ENCODE measurements at regions not wholly inside any gene's neighbourhood (a gene's known extent, or its start where the extent isn't known, plus 50 kb on each side); places are given as distances from the start of the nearest gene placed in this dataset.
"Not testable (repeated sequence)": the region's sequence is repeated elsewhere in the genome, so short reads cannot be mapped to it uniquely, and the experiment has no call there.

- DNase-seq (ENCODE audit: low spot score) (no peak), ATAC-seq (no peak)
- H3K36me3 Mint-ChIP-seq = no peaks in the 10 kb centered on the region
These were observed 669.5 kb upstream of the GHITM start for GRCh38 chr10:83469728-83470331.

GRCh38 chr10:83476211-83476610 is 663.1 kb upstream of the GHITM start:
- Mint-ChIP-seq H3K9me3 (peaks cover 22% of the 10 kb centered on the region), H3K4me1 (ENCODE audit: low read depth in 2 of 2) (no peaks in the 10 kb centered on the region), H3K27ac (no peak overlapping the region), H3K27me3 (no peaks in the 10 kb centered on the region), H3K4me3 (no peak overlapping the region), H3K36me3 (no peaks in the 10 kb centered on the region)
- ATAC-seq (no peak), DNase-seq (ENCODE audit: low spot score) (no peak)

More at GRCh38 chr10:83469728-83470331, 669.5 kb upstream of the GHITM start:
- H3K27ac Mint-ChIP-seq = no peak overlapping the region
- H3K4me3 Mint-ChIP-seq = no peak overlapping the region
- H3K4me1 Mint-ChIP-seq (ENCODE audit: low read depth in 2 of 2) = no peaks in the 10 kb centered on the region
- no peaks in the 10 kb centered on the region for H3K27me3 Mint-ChIP-seq
- peaks cover 20% of the 10 kb centered on the region for H3K9me3 Mint-ChIP-seq

- ATAC-seq (no peak), DNase-seq (ENCODE audit: low spot score) (no peak)
- H3K9me3 Mint-ChIP-seq = peaks cover 11% of the 10 kb centered on the region
- no peaks in the 10 kb centered on the region for H3K36me3 Mint-ChIP-seq
- H3K4me1 Mint-ChIP-seq (ENCODE audit: low read depth in 2 of 2) = no peaks in the 10 kb centered on the region
- H3K27me3 Mint-ChIP-seq = no peaks in the 10 kb centered on the region
- no peak overlapping the region for H3K27ac Mint-ChIP-seq
- H3K4me3 Mint-ChIP-seq = no peak overlapping the region
These were observed 650.1 kb upstream of the GHITM start for GRCh38 chr10:83489161-83489560.

GRCh38 chr10:83492004-83492403 is 647.3 kb upstream of the GHITM start:
- DNase-seq (ENCODE audit: low spot score) = no peak
- no peak for ATAC-seq
- Mint-ChIP-seq H3K36me3 (no peaks in the 10 kb centered on the region), H3K27ac (no peak overlapping the region), H3K27me3 (no peaks in the 10 kb centered on the region), H3K4me1 (ENCODE audit: low read depth in 2 of 2) (no peaks in the 10 kb centered on the region), H3K4me3 (no peak overlapping the region), H3K9me3 (peaks cover 18% of the 10 kb centered on the region)

GRCh38 chr10:83512681-83513080 is 626.6 kb upstream of the GHITM start:
- DNase-seq (ENCODE audit: low spot score) (no peak), ATAC-seq (no peak)
- Mint-ChIP-seq H3K27ac (no peak overlapping the region), H3K4me1 (ENCODE audit: low read depth in 2 of 2) (no peaks in the 10 kb centered on the region), H3K9me3 (peaks cover 21% of the 10 kb centered on the region), H3K36me3 (no peaks in the 10 kb centered on the region), H3K27me3 (no peaks in the 10 kb centered on the region), H3K4me3 (no peak overlapping the region)

GRCh38 chr10:83515001-83515400 is 624.3 kb upstream of the GHITM start:
- no peaks in the 10 kb centered on the region for H3K27me3 Mint-ChIP-seq
- no peaks in the 10 kb centered on the region for H3K4me1 Mint-ChIP-seq (ENCODE audit: low read depth in 2 of 2)
- no peak overlapping the region for H3K27ac Mint-ChIP-seq
- no peaks in the 10 kb centered on the region for H3K36me3 Mint-ChIP-seq
- H3K9me3 Mint-ChIP-seq = peaks cover 25% of the 10 kb centered on the region
- ATAC-seq (no peak), DNase-seq (ENCODE audit: low spot score) (no peak)
- no peak overlapping the region for H3K4me3 Mint-ChIP-seq

- Mint-ChIP-seq H3K27me3 (no peaks in the 10 kb centered on the region), H3K9me3 (peaks cover 25% of the 10 kb centered on the region), H3K36me3 (no peaks in the 10 kb centered on the region), H3K27ac (no peak overlapping the region), H3K4me3 (no peak overlapping the region), H3K4me1 (ENCODE audit: low read depth in 2 of 2) (no peaks in the 10 kb centered on the region)
- ATAC-seq (no peak), DNase-seq (ENCODE audit: low spot score) (no peak)
These were observed 622.5 kb upstream of the GHITM start for GRCh38 chr10:83516788-83517187.

- H3K27ac Mint-ChIP-seq = no peak overlapping the region
- H3K27me3 Mint-ChIP-seq = no peaks in the 10 kb centered on the region
- no peaks in the 10 kb centered on the region for H3K4me1 Mint-ChIP-seq (ENCODE audit: low read depth in 2 of 2)
- peaks cover 25% of the 10 kb centered on the region for H3K9me3 Mint-ChIP-seq
- H3K36me3 Mint-ChIP-seq = no peaks in the 10 kb centered on the region
- no peak overlapping the region for H3K4me3 Mint-ChIP-seq
- DNase-seq (ENCODE audit: low spot score) = no peak
- ATAC-seq = no peak
These were observed 621.9 kb upstream of the GHITM start for GRCh38 chr10:83517456-83517855.

- H3K9me3 Mint-ChIP-seq = peaks cover 21% of the 10 kb centered on the region
- ATAC-seq (no peak), DNase-seq (ENCODE audit: low spot score) (no peak)
- H3K27ac Mint-ChIP-seq = no peak overlapping the region
- no peak overlapping the region for H3K4me3 Mint-ChIP-seq
- H3K36me3 Mint-ChIP-seq = no peaks in the 10 kb centered on the region
- H3K27me3 Mint-ChIP-seq = no peaks in the 10 kb centered on the region
- no peaks in the 10 kb centered on the region for H3K4me1 Mint-ChIP-seq (ENCODE audit: low read depth in 2 of 2)
These were observed 620.5 kb upstream of the GHITM start for GRCh38 chr10:83518779-83519178.

- peaks cover 28% of the 10 kb centered on the region for H3K9me3 Mint-ChIP-seq
- not testable (repeated sequence) for ATAC-seq; H3K4me1 Mint-ChIP-seq (ENCODE audit: low read depth in 2 of 2); H3K4me3 Mint-ChIP-seq; DNase-seq (ENCODE audit: low spot score); H3K36me3 Mint-ChIP-seq; H3K27ac Mint-ChIP-seq; H3K27me3 Mint-ChIP-seq
These were observed 618.9 kb upstream of the GHITM start for GRCh38 chr10:83520386-83520785.

- H3K27me3 Mint-ChIP-seq = no peaks in the 10 kb centered on the region
These were observed 616.9 kb upstream of the GHITM start for GRCh38 chr10:83522456-83522855.

GRCh38 chr10:83522881-83523386 is 616.4 kb upstream of the GHITM start:
- Mint-ChIP-seq H3K4me3 (no peak overlapping the region), H3K36me3 (no peaks in the 10 kb centered on the region), H3K9me3 (peaks cover 21% of the 10 kb centered on the region), H3K27ac (no peak overlapping the region), H3K4me1 (ENCODE audit: low read depth in 2 of 2) (no peaks in the 10 kb centered on the region), H3K27me3 (no peaks in the 10 kb centered on the region)
- ATAC-seq = no peak
- no peak for DNase-seq (ENCODE audit: low spot score)

More at GRCh38 chr10:83522456-83522855, 616.9 kb upstream of the GHITM start:
- Mint-ChIP-seq H3K27ac (no peak overlapping the region), H3K36me3 (no peaks in the 10 kb centered on the region), H3K9me3 (peaks cover 22% of the 10 kb centered on the region), H3K4me1 (ENCODE audit: low read depth in 2 of 2) (no peaks in the 10 kb centered on the region), H3K4me3 (no peak overlapping the region)
- ATAC-seq (no peak), DNase-seq (ENCODE audit: low spot score) (no peak)

GRCh38 chr10:83527934-83528333 is 611.4 kb upstream of the GHITM start:
- ATAC-seq = no peak

GRCh38 chr10:83533290-83533689 is 606.0 kb upstream of the GHITM start:
- Mint-ChIP-seq H3K9me3 (peaks cover 16% of the 10 kb centered on the region), H3K4me3 (no peak overlapping the region), H3K4me1 (ENCODE audit: low read depth in 2 of 2) (no peaks in the 10 kb centered on the region), H3K27ac (no peak overlapping the region), H3K36me3 (no peaks in the 10 kb centered on the region), H3K27me3 (no peaks in the 10 kb centered on the region)
- no peak for DNase-seq (ENCODE audit: low spot score)
- ATAC-seq = no peak

More at GRCh38 chr10:83527934-83528333, 611.4 kb upstream of the GHITM start:
- no peak overlapping the region for H3K27ac Mint-ChIP-seq
- no peak for DNase-seq (ENCODE audit: low spot score)
- no peaks in the 10 kb centered on the region for H3K27me3 Mint-ChIP-seq
- no peaks in the 10 kb centered on the region for H3K4me1 Mint-ChIP-seq (ENCODE audit: low read depth in 2 of 2)
- peaks cover 29% of the 10 kb centered on the region for H3K9me3 Mint-ChIP-seq
- no peak overlapping the region for H3K4me3 Mint-ChIP-seq
- no peaks in the 10 kb centered on the region for H3K36me3 Mint-ChIP-seq

GRCh38 chr10:83536426-83536825 is 602.9 kb upstream of the GHITM start:
- no peak for ATAC-seq
- Mint-ChIP-seq H3K9me3 (peaks cover 9% of the 10 kb centered on the region), H3K27ac (no peak overlapping the region), H3K36me3 (no peaks in the 10 kb centered on the region), H3K27me3 (no peaks in the 10 kb centered on the region), H3K4me3 (no peak overlapping the region), H3K4me1 (ENCODE audit: low read depth in 2 of 2) (no peaks in the 10 kb centered on the region)
- no peak for DNase-seq (ENCODE audit: low spot score)

All from natural killer cell treated with Interleukin-12 subunit alpha and Interleukin-12 subunit beta and Interleukin-15 and Interleukin-18, amount 100 ng/mL, for 72 hours (primary cell).